T-helper 2 cell treated with Interferon-gamma antibody and Interleukin-4, amounts not matched to agents 100 ng/mL and 5 ng/mL, for 36 hours (primary cell): ENCODE measurements at regions not wholly inside any gene's neighbourhood (a gene's known extent, or its start where the extent isn't known, plus 50 kb on each side); places are given as distances from the start of the nearest gene placed in this dataset.
"Not testable (repeated sequence)": the region's sequence is repeated elsewhere in the genome, so short reads cannot be mapped to it uniquely, and the experiment has no call there.

Source experiments
- intact Hi-C: fragments of 100-400 bp; cut with micrococcal nuclease; formaldehyde crosslinking; loops from one replicate; pipeline ENCODE4 v1.15.1; 2023

- intact Hi-C loops: no loop called here
These were observed 60.9 kb upstream of the BMAL1 start for GRCh38 chr11:13216711-13217075.

GRCh38 chr11:13218685-13219084 lies 58.9 kb upstream of the BMAL1 start:
- intact Hi-C loops: not testable (repeated sequence)

- intact Hi-C loops: no loop called here
These were observed 57.4 kb upstream of the BMAL1 start for GRCh38 chr11:13220148-13220547.

- intact Hi-C loops: no loop called here
These were observed 55.9 kb upstream of the BMAL1 start for GRCh38 chr11:13221722-13222121.

GRCh38 chr11:13222285-13222684 lies 55.3 kb upstream of the BMAL1 start:
- intact Hi-C loops: no loop called here

GRCh38 chr11:13223112-13223511 lies 54.5 kb upstream of the BMAL1 start:
- intact Hi-C loops: no loop called here

- intact Hi-C loops: no loop called here
These were observed 53.3 kb upstream of the BMAL1 start for GRCh38 chr11:13224324-13224723.

- intact Hi-C loops: no loop called here
These were observed 52.3 kb upstream of the BMAL1 start for GRCh38 chr11:13225038-13226001.

GRCh38 chr11:13227676-13228255 lies 49.8 kb upstream of the BMAL1 start:
- intact Hi-C loops: no loop called here
